H9 (cell line): ENCODE measurements at regions not wholly inside any gene's neighbourhood (a gene's known extent, or its start where the extent isn't known, plus 50 kb on each side); places are given as distances from the start of the nearest gene placed in this dataset.

Experiments
- DNase-seq: peaks from one replicate; pipeline ENCODE4 v3.0.0-alpha.2; 2017
- H2AFZ ChIP-seq: one replicate; pipeline ENCODE4 v1.6.1; 2013; ENCODE audit warnings: mild to moderate bottlenecking, low read length, control low read depth, moderate library complexity
- H2AK5ac ChIP-seq: 2 replicates; pipeline ENCODE4 v1.6.1; 2013; ENCODE audit warnings: low read length, control low read depth, mixed read lengths; ENCODE audit not compliant: insufficient read length
- H2BK120ac ChIP-seq: one replicate; pipeline ENCODE4 v1.6.1; 2013; ENCODE audit warnings: low read depth, mild to moderate bottlenecking, low read length, control low read depth, inconsistent platforms; ENCODE audit not compliant: poor library complexity, severe bottlenecking
- H2BK12ac ChIP-seq: 2 replicates; pipeline ENCODE4 v1.6.1; 2013; ENCODE audit warnings: low read length, control low read depth, mixed read lengths, low read depth; ENCODE audit not compliant: insufficient read length
- H2BK15ac ChIP-seq: 2 replicates; pipeline ENCODE4 v1.6.1; 2013; ENCODE audit warnings: low read depth, low read length, control low read depth
- H2BK20ac ChIP-seq: one replicate; pipeline ENCODE4 v1.6.1; 2013; ENCODE audit warnings: low read depth, mild to moderate bottlenecking, low read length, control low read depth, inconsistent platforms; ENCODE audit not compliant: poor library complexity, severe bottlenecking
- H2BK5ac ChIP-seq: 2 replicates; pipeline ENCODE4 v1.6.1; 2013; ENCODE audit warnings: low read length, control low read depth, mixed read lengths; ENCODE audit not compliant: insufficient read length
- H3K14ac ChIP-seq: 2 replicates; pipeline ENCODE4 v1.6.1; 2013; ENCODE audit warnings: low read length, control low read depth; ENCODE audit not compliant: insufficient read depth
- H3K18ac ChIP-seq: 2 replicates; pipeline ENCODE4 v1.6.1; 2013; ENCODE audit warnings: low read depth, mild to moderate bottlenecking, mixed read lengths, low read length, control low read depth; ENCODE audit not compliant: insufficient read length
- H3K23ac ChIP-seq: 2 replicates; pipeline ENCODE4 v1.6.1; 2013; ENCODE audit warnings: low read length, control low read depth, mixed read lengths, low read depth; ENCODE audit not compliant: insufficient read length
- H3K23me2 ChIP-seq: 2 replicates; pipeline ENCODE4 v1.6.1; 2013; ENCODE audit warnings: low read depth, mild to moderate bottlenecking, mixed read lengths, low read length, control low read depth; ENCODE audit not compliant: insufficient read length, poor library complexity, severe bottlenecking
- H3K27ac ChIP-seq: 2 replicates; pipeline ENCODE4 v1.5.1; 2013; ENCODE audit warnings: low read length, control low read depth, mixed read lengths, low read depth; ENCODE audit not compliant: insufficient read length
- H3K27me3 ChIP-seq: 2 replicates; pipeline ENCODE4 v1.6.1; 2013; ENCODE audit warnings: low read length, control low read depth, inconsistent platforms; ENCODE audit not compliant: insufficient read depth
- H3K4ac ChIP-seq: 2 replicates; pipeline ENCODE4 v1.6.1; 2013; ENCODE audit warnings: low read depth, mild to moderate bottlenecking, control low read depth, inconsistent platforms, low read length, moderate library complexity
- H3K4me1 ChIP-seq: 2 replicates; pipeline ENCODE4 v1.6.1; 2013; ENCODE audit warnings: low read length, control low read depth, inconsistent platforms; ENCODE audit not compliant: insufficient read depth
- H3K4me2 ChIP-seq: 2 replicates; pipeline ENCODE4 v1.6.1; 2013; ENCODE audit warnings: low read length, control low read depth, mixed read lengths; ENCODE audit not compliant: insufficient read length, insufficient read depth
- H3K56ac ChIP-seq: 2 replicates; pipeline ENCODE4 v1.6.1; 2013; ENCODE audit warnings: low read depth, mild to moderate bottlenecking, mixed read lengths, low read length, control low read depth; ENCODE audit not compliant: insufficient read length
- H3K79me1 ChIP-seq: 2 replicates; pipeline ENCODE4 v1.6.1; 2013; ENCODE audit warnings: low read depth, mild to moderate bottlenecking, moderate library complexity, low read length, control low read depth, inconsistent platforms; ENCODE audit not compliant: insufficient read depth, poor library complexity, severe bottlenecking
- H3K79me2 ChIP-seq: 2 replicates; pipeline ENCODE4 v1.6.1; 2013; ENCODE audit warnings: low read length, control low read depth, inconsistent platforms; ENCODE audit not compliant: insufficient read depth
- H3K9ac ChIP-seq: 2 replicates; pipeline ENCODE4 v1.6.1; 2013; ENCODE audit warnings: low read length, control low read depth, mixed read lengths; ENCODE audit not compliant: insufficient read length; ENCODE audit errors: extremely low read depth
- H3K9me3 ChIP-seq: one replicate; pipeline ENCODE4 v1.6.1; 2013; ENCODE audit warnings: low read depth, low read length, inconsistent platforms; ENCODE audit not compliant: control insufficient read depth
- H3T11ph ChIP-seq: one replicate; pipeline ENCODE4 v1.6.1; 2013; ENCODE audit warnings: mild to moderate bottlenecking, low read length, control low read depth, inconsistent platforms
- H4K20me1 ChIP-seq: one replicate; pipeline ENCODE4 v1.6.1; 2013; ENCODE audit not compliant: control insufficient read depth, insufficient read length, insufficient read depth
- H4K5ac ChIP-seq: 2 replicates; pipeline ENCODE4 v1.6.1; 2013; ENCODE audit warnings: low read depth, mild to moderate bottlenecking, mixed read lengths, low read length, control low read depth; ENCODE audit not compliant: insufficient read length
- H4K8ac ChIP-seq: replicated peaks from 2 replicates; pipeline ENCODE4 v1.6.1; 2013; ENCODE audit warnings: low read length, control low read depth, mixed read lengths, low read depth; ENCODE audit not compliant: insufficient read length
- H4K91ac ChIP-seq: 2 replicates; pipeline ENCODE4 v1.6.1; 2013; ENCODE audit warnings: low read depth, mild to moderate bottlenecking, moderate library complexity, mixed read lengths, low read length, control low read depth; ENCODE audit not compliant: insufficient read length
- H3K27ac Mint-ChIP-seq, 3 experiments: 2 replicates in 2 of 3; 3 replicates in 1 of 3; pipeline ENCODE4 v1.8.0; 2020 to 2021; ENCODE audit warnings: mixed read lengths in 3 of 3, mild to moderate bottlenecking in 1 of 3, moderate library complexity in 1 of 3
- H3K27me3 Mint-ChIP-seq: 2 replicates; pipeline ENCODE4 v1.8.0; 2021; ENCODE audit warnings: low read depth, mild to moderate bottlenecking, moderate library complexity, mixed read lengths
- H3K36me3 Mint-ChIP-seq, 3 experiments: 2 replicates in 2 of 3; 3 replicates in 1 of 3; pipeline ENCODE4 v1.8.0; 2020 to 2021; ENCODE audit warnings: low read depth in 3 of 3, mixed read lengths in 3 of 3; ENCODE audit not compliant: insufficient read depth in 1 of 3
- H3K4me1 Mint-ChIP-seq, 2 experiments: 2 replicates each; pipeline ENCODE4 v1.8.0; 2020; ENCODE audit warnings: mixed read lengths in 2 of 2
- H3K4me3 Mint-ChIP-seq, 2 experiments: 2 replicates in 1 of 2; 3 replicates in 1 of 2; pipeline ENCODE4 v1.8.0; 2020 to 2021; ENCODE audit warnings: mild to moderate bottlenecking in 2 of 2, mixed read lengths in 2 of 2, moderate library complexity in 1 of 2
- H3K9me3 Mint-ChIP-seq, 2 experiments: 2 replicates in 1 of 2; 3 replicates in 1 of 2; pipeline ENCODE4 v1.8.0; 2020; ENCODE audit warnings: mild to moderate bottlenecking in 2 of 2, mixed read lengths in 2 of 2, moderate library complexity in 1 of 2
- CTCF ChIP-seq: fragments of 200-600 bp; sonication (generic); conservative IDR thresholded peaks from 3 replicates; pipeline ENCODE4 v1.8.0; 2021; ENCODE audit warnings: antibody characterized with exemption, mild to moderate bottlenecking
- WGBS: extraction: QIAGEN DNeasy Blood & Tissue Kit; methylation state at CpG from one replicate; pipeline ENCODE4 v1.1.7; 2013; ENCODE audit warnings: missing lambda C conversion rate, low lambda C conversion rate, mixed read lengths; ENCODE audit not compliant: insufficient read length; ENCODE audit errors: extremely low coverage; 5-methylcytosine and 5-hydroxymethylcytosine counted together

- Histone ChIP-seq H3K4me1 (no peaks in the 10 kb centered on the region), H3K23ac (no peak overlapping the region), H3K79me1 (no peaks in the 10 kb centered on the region), H3K18ac (no peak overlapping the region), H2BK120ac (no peak overlapping the region), H3K9me3 (no peaks in the 10 kb centered on the region), H4K20me1 (no peaks in the 10 kb centered on the region), H2BK12ac (no peak overlapping the region), H3K56ac (no peak overlapping the region), H3K9ac (no peak overlapping the region), H3K27ac (no peak overlapping the region), H4K5ac (no peak overlapping the region), H2AK5ac (no peak overlapping the region), H4K8ac (no peak overlapping the region), H2BK20ac (no peak overlapping the region), H2BK5ac (no peak overlapping the region), H4K91ac (no peak overlapping the region), H3K23me2 (no peaks in the 10 kb centered on the region), H2BK15ac (no peak overlapping the region), H3T11ph (no peak overlapping the region), H3K4me2 (no peak overlapping the region), H3K4ac (no peak overlapping the region), H2AFZ (no peak overlapping the region), H3K14ac (no peak overlapping the region), H3K79me2 (no peaks in the 10 kb centered on the region), H3K27me3 (no peaks in the 10 kb centered on the region)
- no peak overlapping the region for H3K27ac Mint-ChIP-seq
- no peaks in the 10 kb centered on the region for H3K27me3 Mint-ChIP-seq
- H3K9me3 Mint-ChIP-seq = no peaks in the 10 kb centered on the region; a peak in 1 of 5 replicates
- no CpG with 5 or more reads among the region's 1 CpG for WGBS
- H3K4me1 Mint-ChIP-seq = peaks cover 6 to 14% of the 10 kb centered on the region in 2 experiments
- no peak for DNase-seq
- no peak overlapping the region for H3K4me3 Mint-ChIP-seq
- peaks cover 0 to 4% (median 0%) of the 10 kb centered on the region in 3 experiments; a peak in 2 of 7 replicates for H3K36me3 Mint-ChIP-seq
- no peak for TF ChIP-seq CTCF
Observed at GRCh38 chr21:18060402-18060801, 184.2 kb upstream of the CHODL start.
